ENCODE measurements at regions not wholly inside any gene's neighbourhood (a gene's known extent, or its start where the extent isn't known, plus 50 kb on each side); places are given as distances from the start of the nearest gene placed in this dataset.

DNA sequence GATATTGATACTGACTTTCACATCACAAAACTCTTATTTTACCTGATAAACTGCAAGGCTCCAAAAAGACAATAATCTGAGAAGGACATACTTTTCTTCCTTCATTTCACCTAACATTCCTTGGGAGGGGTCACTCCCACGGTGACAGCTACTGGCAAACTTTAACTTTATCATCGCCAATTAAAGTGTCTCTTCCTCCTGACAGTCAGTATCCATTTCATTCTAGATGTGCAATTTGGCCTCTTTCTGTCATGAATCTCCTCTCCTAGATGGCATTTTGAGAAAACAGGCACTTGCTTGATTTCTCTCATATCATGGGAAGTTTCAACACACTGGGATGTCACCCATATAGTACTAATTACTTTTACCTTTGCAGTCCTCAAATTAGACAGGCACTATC, 413.5 kb upstream of the CCNG1 start:
- TF ChIP-seq POLR2A (IDR thresholded peaks at IDR 0.05), result no peak
- no peak for TF ChIP-seq EP300 (IDR thresholded peaks at IDR 0.05)

Data from ovary (tissue), 1 donor.